ENCODE measurements at regions not wholly inside any gene's neighbourhood (a gene's known extent, or its start where the extent isn't known, plus 50 kb on each side); places are given as distances from the start of the nearest gene placed in this dataset.

GRCh38 chr10:36148207-36148606 is 506.1 kb upstream of the FZD8 start:
- no peak for DNase-seq

GRCh38 chr10:36147529-36147928 is 505.4 kb upstream of the FZD8 start:
- no peak for DNase-seq

- no peak for DNase-seq
Measured at GRCh38 chr10:36141856-36142560, 499.9 kb upstream of the FZD8 start.

GRCh38 chr10:36129051-36129450 is 487.0 kb upstream of the FZD8 start:
- no peak for DNase-seq

GRCh38 chr10:36126076-36126475 is 484.0 kb upstream of the FZD8 start:
- no peak for DNase-seq

GRCh38 chr10:36119455-36119854 is 477.4 kb upstream of the FZD8 start:
- no peak for DNase-seq

GRCh38 chr10:36118314-36118713 is 476.2 kb upstream of the FZD8 start:
- DNase-seq = no peak

- DNase-seq = no peak
Measured at GRCh38 chr10:36117890-36118289, 475.8 kb upstream of the FZD8 start.

GRCh38 chr10:36117231-36117630 is 475.1 kb upstream of the FZD8 start:
- DNase-seq = no peak

- no peak for DNase-seq
Measured at GRCh38 chr10:36116731-36117130, 474.6 kb upstream of the FZD8 start.

- no peak for DNase-seq
Measured at GRCh38 chr10:36116040-36116439, 473.9 kb upstream of the FZD8 start.

GRCh38 chr10:36115364-36115763 is 473.3 kb upstream of the FZD8 start:
- no peak for DNase-seq

- no peak for DNase-seq
Measured at GRCh38 chr10:36114913-36115312, 472.8 kb upstream of the FZD8 start.

- no peak for DNase-seq
Measured at GRCh38 chr10:36114141-36114540, 472.0 kb upstream of the FZD8 start.

GRCh38 chr10:36111676-36112075 is 469.6 kb upstream of the FZD8 start:
- DNase-seq = no peak

- DNase-seq = no peak
Measured at GRCh38 chr10:36110097-36110496, 468.0 kb upstream of the FZD8 start.

GRCh38 chr10:36109399-36110023 is 467.4 kb upstream of the FZD8 start:
- no peak for DNase-seq

GRCh38 chr10:36097696-36098095 is 455.6 kb upstream of the FZD8 start:
- DNase-seq = no peak

GRCh38 chr10:36096576-36096975 is 454.5 kb upstream of the FZD8 start:
- no peak for DNase-seq

- DNase-seq = no peak
Measured at GRCh38 chr10:36094096-36094495, 452.0 kb upstream of the FZD8 start.

- no peak for DNase-seq
Measured at GRCh38 chr10:36092116-36092515, 450.0 kb upstream of the FZD8 start.

- no peak for DNase-seq
Measured at GRCh38 chr10:36091007-36091406, 448.9 kb upstream of the FZD8 start.

- no peak for DNase-seq
Measured at GRCh38 chr10:36089790-36090440, 447.8 kb upstream of the FZD8 start.

All from stimulated activated CD4-positive, alpha-beta T cell treated with anti-CD3 and anti-CD28 coated beads, Interleukin-2, amount 100 ng/mL, for 24 hours (primary cell).